DOHH2 (cell line): ENCODE measurements at regions not wholly inside any gene's neighbourhood (a gene's known extent, or its start where the extent isn't known, plus 50 kb on each side); places are given as distances from the start of the nearest gene placed in this dataset.

Experiments used
- CTCF ChIP-seq: fragments of 200-600 bp; sonication (generic); IDR thresholded peaks from one replicate; pipeline ENCODE4 v1.5.1; 2014; ENCODE audit warnings: antibody characterized with exemption, mild to moderate bottlenecking, low read depth, low read length; ENCODE audit not compliant: poor library complexity, severe bottlenecking
- EZH2phosphoT487 ChIP-seq: fragments of 200-600 bp; sonication (generic); IDR thresholded peaks from 2 replicates; pipeline ENCODE4 v1.6.1; 2017; ENCODE audit warnings: borderline replicate concordance, mild to moderate bottlenecking, antibody characterized with exemption, low read length, moderate library complexity, mixed read lengths

DNA sequence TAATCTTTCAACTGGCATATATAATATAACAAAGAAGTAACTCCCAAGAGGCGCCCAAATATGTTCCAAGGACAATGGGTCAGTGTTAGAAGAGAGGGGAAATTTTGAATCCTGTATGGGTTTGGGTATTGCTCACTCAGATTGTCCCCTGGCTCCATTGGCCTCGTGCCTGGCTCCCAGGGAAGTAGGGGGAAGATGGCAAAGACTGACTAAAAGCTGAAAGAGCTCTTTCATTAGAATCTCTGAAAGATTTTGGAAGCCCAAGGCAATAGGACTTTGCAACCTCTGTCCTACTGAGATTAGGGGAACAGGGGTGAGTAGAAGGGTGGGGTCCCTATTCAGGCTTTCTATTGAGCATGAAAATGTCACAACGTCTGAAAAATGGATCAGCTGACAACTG lies 1272.8 kb upstream of the ZEB2 start:
- TF ChIP-seq CTCF (no peak), EZH2phosphoT487 (no peak)
